ENCODE measurements at regions not wholly inside any gene's neighbourhood (a gene's known extent, or its start where the extent isn't known, plus 50 kb on each side); places are given as distances from the start of the nearest gene placed in this dataset.

DNA sequence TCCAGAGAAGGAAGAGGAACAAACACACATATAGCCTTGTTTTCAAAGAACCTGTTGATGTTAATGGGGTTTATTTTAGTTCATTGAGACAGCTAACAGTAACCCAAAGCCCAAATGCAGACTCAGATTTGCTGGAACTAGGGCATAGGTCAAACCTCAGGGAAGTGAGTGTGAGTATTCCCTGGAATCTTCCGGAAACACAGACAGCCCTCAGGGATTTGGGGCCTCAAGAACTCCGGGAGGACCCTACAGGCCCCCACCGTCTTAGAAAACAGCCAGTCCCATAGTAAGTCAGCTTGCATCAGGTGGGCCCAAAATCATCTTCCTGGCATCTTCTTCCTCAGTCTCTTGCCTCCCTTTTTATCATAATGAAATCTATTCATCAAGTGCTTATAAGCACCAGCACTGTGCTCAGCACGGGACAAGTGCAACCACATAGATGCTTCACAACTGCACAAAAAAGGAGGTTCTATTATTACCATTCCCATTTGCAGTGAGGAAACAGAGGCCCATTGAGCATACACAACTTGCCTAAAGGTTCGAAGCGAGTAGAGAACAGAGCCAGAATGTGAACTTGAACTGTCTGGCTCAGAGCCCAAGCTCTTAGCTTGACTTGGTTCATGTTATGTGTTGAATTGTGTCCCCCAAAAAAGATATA lies 50.2 kb upstream of the BCL11A start:
- Histone ChIP-seq H4K20me1 (no peaks in the 10 kb centered on the region), H3K9ac (no peak overlapping the region), H3K9me3 (peaks cover 17% of the 10 kb centered on the region), H3K27me3 (no peaks in the 10 kb centered on the region), H3K4me3 (no peak overlapping the region), H3K4me1 (no peaks in the 10 kb centered on the region), H3K4me2 (no peak overlapping the region), H3K36me3 (no peaks in the 10 kb centered on the region), H3K27ac (no peak overlapping the region)
- TF ChIP-seq Cebpa-rat (IDR thresholded peaks at IDR 0.05) = no peak

GRCh38 chr2:60604486-60605064 lies 51.1 kb upstream of the BCL11A start:
- H3K27ac ChIP-seq = no peak overlapping the region
- peaks cover 17% of the 10 kb centered on the region for H3K9me3 ChIP-seq
- H4K20me1 ChIP-seq = no peaks in the 10 kb centered on the region
- no peaks in the 10 kb centered on the region for H3K27me3 ChIP-seq
- H3K9ac ChIP-seq = no peak overlapping the region
- H3K4me1 ChIP-seq = no peaks in the 10 kb centered on the region
- H3K4me2 ChIP-seq = no peak overlapping the region
- no peaks in the 10 kb centered on the region for H3K36me3 ChIP-seq
- H3K4me3 ChIP-seq = no peak overlapping the region
- no peak for TF ChIP-seq Cebpa-rat (IDR thresholded peaks at IDR 0.05)

DNA sequence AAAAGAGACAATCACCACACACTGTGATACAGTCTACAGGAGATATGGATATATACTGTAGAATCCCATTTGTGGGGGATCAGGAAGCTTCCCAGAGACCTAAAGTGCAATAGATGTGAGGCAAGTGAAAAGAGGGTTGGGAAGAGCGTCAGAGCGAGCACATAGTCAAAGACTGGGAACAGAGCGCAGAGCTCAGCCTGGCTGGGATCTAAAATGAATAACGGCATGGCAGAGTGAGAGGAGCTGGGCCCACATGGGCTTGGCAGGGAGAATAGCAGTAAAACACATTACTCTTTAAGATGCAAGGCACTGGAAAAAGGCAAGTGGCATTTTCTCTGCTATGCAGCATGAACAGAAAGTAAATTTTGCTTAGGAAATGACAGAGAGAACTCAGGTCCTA lies 52.4 kb upstream of the BCL11A start:
- Histone ChIP-seq H3K27ac (no peak overlapping the region), H3K27me3 (no peaks in the 10 kb centered on the region), H3K9ac (no peak overlapping the region), H3K4me3 (no peak overlapping the region), H3K36me3 (no peaks in the 10 kb centered on the region), H3K4me2 (no peak overlapping the region), H3K9me3 (peaks cover 9% of the 10 kb centered on the region), H3K4me1 (no peaks in the 10 kb centered on the region), H4K20me1 (no peaks in the 10 kb centered on the region)
- no peak for TF ChIP-seq Cebpa-rat (IDR thresholded peaks at IDR 0.05)

DNA sequence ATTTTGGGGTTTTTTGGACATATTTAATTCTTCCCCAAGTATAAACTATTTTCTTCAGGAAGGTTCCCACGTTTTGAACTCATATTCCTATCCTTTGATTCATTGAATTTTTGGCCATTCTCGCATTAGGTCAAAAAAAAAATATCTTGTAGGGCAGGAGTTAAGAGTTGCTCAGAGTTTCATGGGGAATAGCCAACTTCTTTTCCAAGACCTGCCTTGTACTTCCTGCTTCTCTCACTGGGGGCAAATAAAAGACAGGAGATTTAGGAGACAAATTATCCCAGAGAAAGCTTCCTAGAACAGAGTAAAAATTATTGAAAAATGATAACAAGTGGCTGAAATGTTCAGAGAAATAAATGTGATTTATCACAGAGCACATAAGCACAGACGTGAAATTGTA lies 55.2 kb upstream of the BCL11A start:
- H4K20me1 ChIP-seq = no peaks in the 10 kb centered on the region
- no peaks in the 10 kb centered on the region for H3K9me3 ChIP-seq
- no peak overlapping the region for H3K4me2 ChIP-seq
- no peak for TF ChIP-seq Cebpa-rat (IDR thresholded peaks at IDR 0.05)
- 0 out of 2 replicates have a peak, but pooled peaks cover 3% of the 10 kb centered on the region for H3K4me1 ChIP-seq
- no peak overlapping the region for H3K9ac ChIP-seq
- no peak overlapping the region for H3K27ac ChIP-seq
- no peak overlapping the region for H3K4me3 ChIP-seq
- no peaks in the 10 kb centered on the region for H3K36me3 ChIP-seq
- H3K27me3 ChIP-seq = no peaks in the 10 kb centered on the region

DNA sequence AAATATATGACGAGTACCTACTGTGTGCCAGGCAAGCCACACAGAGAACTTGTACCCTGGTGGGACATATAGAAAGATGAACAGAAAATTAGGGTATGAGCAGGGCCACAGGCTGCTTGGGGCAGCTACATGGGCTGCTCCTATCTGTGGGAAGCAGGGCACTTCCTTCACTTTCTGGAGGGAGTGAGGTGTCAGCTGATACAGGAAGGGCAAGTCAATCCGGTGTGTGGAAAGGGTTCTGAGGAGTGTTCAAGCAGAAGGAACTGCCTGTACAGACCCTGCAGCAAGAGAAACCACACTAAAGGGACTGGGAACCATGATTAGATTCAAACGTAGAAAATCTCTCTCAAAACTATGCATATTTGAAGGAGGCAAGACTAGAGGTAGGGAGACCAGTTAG lies 58.6 kb upstream of the BCL11A start:
- H3K9me3 ChIP-seq = no peaks in the 10 kb centered on the region
- H3K27me3 ChIP-seq = no peaks in the 10 kb centered on the region
- no peaks in the 10 kb centered on the region for H3K36me3 ChIP-seq
- no peak for TF ChIP-seq Cebpa-rat (IDR thresholded peaks at IDR 0.05)
- no peak overlapping the region for H3K4me3 ChIP-seq
- no peak overlapping the region for H3K4me2 ChIP-seq
- 0 out of 2 replicates have a peak, but pooled peaks cover 3% of the 10 kb centered on the region for H3K4me1 ChIP-seq
- no peaks in the 10 kb centered on the region for H4K20me1 ChIP-seq
- no peak overlapping the region for H3K27ac ChIP-seq
- no peak overlapping the region for H3K9ac ChIP-seq

DNA sequence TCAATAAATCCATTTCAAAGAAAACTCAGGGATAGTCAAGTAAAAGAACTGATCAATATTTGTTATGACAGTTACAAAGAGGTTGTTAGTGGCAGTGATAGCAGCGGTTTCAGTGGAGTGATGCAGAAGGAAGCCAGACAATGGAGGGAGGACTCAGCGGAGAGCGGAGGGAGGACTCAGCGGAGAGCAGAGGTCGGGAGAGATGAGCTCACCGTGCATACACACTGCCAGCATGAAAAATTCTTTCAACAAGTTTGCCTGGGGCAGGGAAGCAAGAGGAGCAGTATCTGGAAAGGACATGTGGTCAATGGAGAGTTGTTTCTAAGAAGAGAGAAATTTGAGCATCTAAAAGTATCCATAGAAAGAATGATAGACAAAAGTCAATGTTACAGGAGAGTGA lies 60.9 kb upstream of the BCL11A start:
- Histone ChIP-seq H3K4me1 (0 out of 2 replicates have a peak, but pooled peaks cover 3% of the 10 kb centered on the region), H3K27me3 (no peaks in the 10 kb centered on the region)

GRCh38 chr2:60621688-60622429 lies 68.4 kb upstream of the BCL11A start:
- no peak for TF ChIP-seq Cebpa-rat (IDR thresholded peaks at IDR 0.05)
- Histone ChIP-seq H3K36me3 (no peaks in the 10 kb centered on the region), H3K27ac (no peak overlapping the region), H3K4me3 (no peak overlapping the region), H3K9ac (no peak overlapping the region), H3K4me2 (no peak overlapping the region), H3K4me1 (no peaks in the 10 kb centered on the region), H4K20me1 (no peaks in the 10 kb centered on the region), H3K27me3 (no peaks in the 10 kb centered on the region), H3K9me3 (no peaks in the 10 kb centered on the region)

More for the DNA sequence above, 60.9 kb upstream of the BCL11A start:
- H3K4me2 ChIP-seq = no peak overlapping the region
- H3K36me3 ChIP-seq = no peaks in the 10 kb centered on the region
- TF ChIP-seq Cebpa-rat (IDR thresholded peaks at IDR 0.05) = no peak
- no peak overlapping the region for H3K27ac ChIP-seq
- H3K4me3 ChIP-seq = no peak overlapping the region
- H4K20me1 ChIP-seq = no peaks in the 10 kb centered on the region
- no peak overlapping the region for H3K9ac ChIP-seq
- no peaks in the 10 kb centered on the region for H3K9me3 ChIP-seq

GRCh38 chr2:60623040-60623439 lies 69.6 kb upstream of the BCL11A start:
- TF ChIP-seq Cebpa-rat (IDR thresholded peaks at IDR 0.05) = no peak
- Histone ChIP-seq H3K4me1 (no peaks in the 10 kb centered on the region), H3K27ac (no peak overlapping the region), H3K9ac (no peak overlapping the region), H3K36me3 (no peaks in the 10 kb centered on the region), H3K27me3 (no peaks in the 10 kb centered on the region), H3K4me3 (no peak overlapping the region), H4K20me1 (no peaks in the 10 kb centered on the region), H3K9me3 (no peaks in the 10 kb centered on the region), H3K4me2 (no peak overlapping the region)

- Histone ChIP-seq H3K27me3 (no peaks in the 10 kb centered on the region), H3K4me2 (no peak overlapping the region), H4K20me1 (no peaks in the 10 kb centered on the region), H3K9ac (no peak overlapping the region), H3K36me3 (no peaks in the 10 kb centered on the region), H3K4me1 (peaks cover under 1% of the 10 kb centered on the region; the same call in 1 of the 2 replicates), H3K27ac (no peak overlapping the region), H3K4me3 (no peak overlapping the region), H3K9me3 (0 out of 2 replicates have a peak, but pooled peaks cover 4% of the 10 kb centered on the region)
- TF ChIP-seq Cebpa-rat (IDR thresholded peaks at IDR 0.05) = no peak
These were observed 74.0 kb upstream of the BCL11A start for GRCh38 chr2:60627412-60627811.

GRCh38 chr2:60628026-60628425 lies 74.6 kb upstream of the BCL11A start:
- Histone ChIP-seq H3K9ac (no peak overlapping the region), H3K4me3 (no peak overlapping the region), H4K20me1 (no peaks in the 10 kb centered on the region), H3K27ac (no peak overlapping the region), H3K27me3 (no peaks in the 10 kb centered on the region), H3K4me2 (no peak overlapping the region), H3K36me3 (no peaks in the 10 kb centered on the region), H3K4me1 (peaks cover 7% of the 10 kb centered on the region), H3K9me3 (0 out of 2 replicates have a peak, but pooled peaks cover 4% of the 10 kb centered on the region)
- no peak for TF ChIP-seq Cebpa-rat (IDR thresholded peaks at IDR 0.05)
